Sigmoid colon (tissue), 4 donors: ENCODE measurements at regions not wholly inside any gene's neighbourhood (a gene's known extent, or its start where the extent isn't known, plus 50 kb on each side); places are given as distances from the start of the nearest gene placed in this dataset.

ENCODE experiments used
- CTCF ChIP-seq, 4 experiments: fragments of 450-650 bp in 3 of 4; fragments of 200-600 bp in 1 of 4; IDR thresholded peaks; one replicate each; pipeline ENCODE4 v1.5.1; 2016 to 2019; ENCODE audit warnings: antibody characterized with exemption in 4 of 4, mild to moderate bottlenecking in 3 of 4, moderate library complexity in 2 of 4
- EP300 ChIP-seq, 4 donors: sonication (generic); formaldehyde crosslinking; IDR thresholded peaks; one replicate each; pipeline ENCODE4 v1.6.1; 2017; ENCODE audit warnings: antibody characterized with exemption in 4 of 4
- POLR2A ChIP-seq, 2 donors: fragments of 450-650 bp; IDR thresholded peaks; one replicate each; pipeline ENCODE4 v1.6.1; 2016; ENCODE audit warnings: antibody characterized with exemption in 2 of 2, mild to moderate bottlenecking in 2 of 2, moderate library complexity in 2 of 2

DNA sequence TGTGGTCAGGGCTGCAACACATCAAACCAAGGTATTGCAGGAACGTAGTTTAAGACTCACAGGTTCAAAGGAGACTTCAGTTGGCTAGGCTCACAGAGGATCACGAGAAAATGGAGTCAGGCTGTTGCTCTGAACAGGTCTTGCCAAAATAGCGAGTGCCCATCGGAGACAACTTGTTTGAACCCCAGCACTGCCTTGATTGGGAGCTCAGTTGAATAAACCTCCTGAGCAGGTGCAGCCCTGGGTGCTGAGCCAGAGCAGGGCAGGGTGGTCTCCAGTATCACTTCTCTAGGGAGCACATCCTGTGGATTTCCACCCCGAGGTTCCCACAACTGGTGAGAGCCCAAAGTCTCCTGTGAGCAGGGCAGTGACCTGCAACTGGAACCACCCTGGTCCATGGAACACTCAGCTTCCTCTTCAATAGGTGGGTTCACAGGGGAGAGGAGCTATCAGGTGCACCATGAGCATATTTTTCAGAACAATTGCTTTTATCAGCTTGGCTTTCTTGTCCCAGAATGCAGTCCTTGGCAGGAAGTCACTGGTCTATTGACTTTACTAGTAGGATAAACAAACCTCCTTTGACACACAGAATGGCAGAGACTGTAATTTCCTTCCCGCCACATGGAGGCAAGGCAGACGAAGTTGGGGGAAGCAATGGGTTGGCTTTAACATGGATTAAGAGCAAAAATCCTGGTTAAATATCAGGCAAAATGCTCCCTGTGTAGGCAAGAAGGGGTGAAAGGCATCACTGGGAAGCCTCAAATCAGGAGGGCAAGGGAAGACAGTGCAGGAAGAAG, 267.7 kb upstream of the FOXQ1 start:
- TF ChIP-seq CTCF (IDR thresholded peaks at IDR 0.05) (no peak), POLR2A (IDR thresholded peaks at IDR 0.05) (no peak), EP300 (IDR thresholded peaks at IDR 0.05) (no peak)
